A549 (cell line): ENCODE measurements at regions not wholly inside any gene's neighbourhood (a gene's known extent, or its start where the extent isn't known, plus 50 kb on each side); places are given as distances from the start of the nearest gene placed in this dataset.

ENCODE experiments used
- ATAC-seq, 2 experiments: fragments of 200-7000 bp in 1 of 2; fragments of >200 bp in 1 of 2; cut with Nextera tagmentation in 1 of 2; cut with Tn5 transposase in 1 of 2; 3 replicates each; pipeline versions ENCODE4 v1.8.0 to v1.9.1; 2018 to 2020; ENCODE audit warnings: mild to moderate bottlenecking in 1 of 2, moderate library complexity in 1 of 2
- CTCF ChIA-PET: fragments of 300-600 bp; sonication (Branson Sonifier 250); formaldehyde crosslinking; extraction: SDS; loops from one replicate; lab custom pipeline; 2021; ENCODE audit warnings: antibody characterized with exemption, inconsistent platforms; lab: Yijun Ruan, JAX
- POLR2A ChIA-PET: fragments of 350-600 bp; formaldehyde crosslinking; extraction: SDS; loops from one replicate; lab custom pipeline; 2021; ENCODE audit warnings: antibody characterized with exemption, inconsistent platforms; lab: Yijun Ruan, JAX
- DNase-seq, 2 experiments: peaks; one replicate each; pipeline versions ENCODE4 v3.0.0 to v3.0.0-alpha.2; 2011 to 2016; ENCODE audit warnings: low read depth in 1 of 2, low spot score in 1 of 2
- FAIRE-seq: peaks from 2 replicates; lab custom pipeline; 2011; peaks lifted over from hg19 to GRCh38; lab: Jason Lieb, UNC
- H3K27ac ChIP-seq, 2 experiments: fragments of >200 bp; sonication (Bioruptor Twin); formaldehyde crosslinking; 3 replicates each; pipeline ENCODE4 v1.5.1; 2016 to 2017
- H3K4me1 ChIP-seq: fragments of >200 bp; sonication (Bioruptor Twin); formaldehyde crosslinking; 3 replicates; pipeline ENCODE4 v1.6.1; 2016
- H3K4me2 ChIP-seq: fragments of >200 bp; sonication (Bioruptor Twin); formaldehyde crosslinking; 3 replicates; pipeline ENCODE4 v1.6.1; 2016
- H3K4me3 ChIP-seq: fragments of >200 bp; sonication (Bioruptor Twin); formaldehyde crosslinking; 3 replicates; pipeline ENCODE4 v1.5.1; 2016
- H3K9me3 ChIP-seq: fragments of >200 bp; sonication (Bioruptor Twin); formaldehyde crosslinking; 3 replicates; pipeline ENCODE4 v1.6.1; 2016
- ATOH8 ChIP-seq: fragments of 250-450 bp; sonication (Bioruptor Pico); IDR thresholded peaks from 2 replicates; pipeline ENCODE4 v1.5.0; 2020; ENCODE audit warnings: low read depth, mild to moderate bottlenecking, moderate library complexity
- CBX8 ChIP-seq: fragments of 200-600 bp; sonication (generic); IDR thresholded peaks from 2 replicates; pipeline ENCODE4 v1.6.1; 2016
- CEBPB ChIP-seq, 2 experiments: fragments of >200 bp in 1 of 2; sonication (Bioruptor Twin) in 1 of 2; formaldehyde crosslinking in 1 of 2; IDR thresholded peaks; 2 replicates each; pipeline ENCODE4 v1.6.1; 2012 to 2016
- CHD4 ChIP-seq: fragments of 200-600 bp; sonication (generic); IDR thresholded peaks from 2 replicates; pipeline ENCODE4 v1.6.1; 2016; ENCODE audit warnings: antibody characterized with exemption, mild to moderate bottlenecking, borderline replicate concordance
- EP300 ChIP-seq, 2 experiments: fragments of >200 bp; sonication (Bioruptor Twin); formaldehyde crosslinking; IDR thresholded peaks; 2 replicates in 1 of 2; 3 replicates in 1 of 2; pipeline ENCODE4 v1.6.1; 2016 to 2017
- FOSB ChIP-seq: fragments of 250-450 bp; sonication (Bioruptor Pico); IDR thresholded peaks from 2 replicates; pipeline ENCODE4 v1.5.0; 2020; ENCODE audit warnings: mild to moderate bottlenecking, moderate library complexity
- FOXS1 ChIP-seq: fragments of 250-450 bp; sonication (Bioruptor Pico); IDR thresholded peaks from 2 replicates; pipeline ENCODE4 v1.5.0; 2020; ENCODE audit warnings: mild to moderate bottlenecking, moderate library complexity
- HDAC2 ChIP-seq: fragments of 200-600 bp; sonication (generic); IDR thresholded peaks from 2 replicates; pipeline ENCODE4 v1.6.1; 2016
- JUN ChIP-seq, 2 experiments: fragments of >200 bp; sonication (Bioruptor Twin); formaldehyde crosslinking; IDR thresholded peaks; 2 replicates in 1 of 2; 3 replicates in 1 of 2; pipeline ENCODE4 v1.6.1; 2016 to 2017
- MYC ChIP-seq: IDR thresholded peaks from 2 replicates; pipeline ENCODE4 v1.6.1; 2012; ENCODE audit warnings: mild to moderate bottlenecking, inconsistent platforms, low read length, improper control_type of control experiment, borderline replicate concordance
- NFE2L2 ChIP-seq: fragments of 150-350 bp; conservative IDR thresholded peaks from 2 replicates; pipeline ENCODE4 v1.6.1; 2014; ENCODE audit warnings: low read length
- POLR2A ChIP-seq: IDR thresholded peaks from 2 replicates; pipeline ENCODE4 v1.6.1; 2012; ENCODE audit warnings: mild to moderate bottlenecking, low read length
- POLR2AphosphoS2 ChIP-seq: conservative IDR thresholded peaks from 2 replicates; pipeline ENCODE4 v1.6.1; 2012; ENCODE audit warnings: low read length, improper control_type of control experiment, inconsistent platforms
- RAD21 ChIP-seq, 2 experiments: fragments of >200 bp in 1 of 2; sonication (Bioruptor Twin) in 1 of 2; formaldehyde crosslinking in 1 of 2; IDR thresholded peaks in 1 of 2; conservative IDR thresholded peaks in 1 of 2; 2 replicates in 1 of 2; 3 replicates in 1 of 2; pipeline ENCODE4 v1.6.1; 2012 to 2018; ENCODE audit warnings: inconsistent platforms in 1 of 2
- RARB ChIP-seq: fragments of 250-450 bp; sonication (Bioruptor Pico); IDR thresholded peaks from 2 replicates; pipeline ENCODE4 v1.8.0; 2021; ENCODE audit warnings: mild to moderate bottlenecking, moderate library complexity
- RCOR1 ChIP-seq: fragments of 150-350 bp; IDR thresholded peaks from 2 replicates; pipeline ENCODE4 v1.6.1; 2014; ENCODE audit warnings: antibody characterized with exemption, low read length, low read depth
- RFX5 ChIP-seq: fragments of 450-650 bp; IDR thresholded peaks from 2 replicates; pipeline ENCODE4 v1.7.1; 2014; ENCODE audit warnings: antibody characterized with exemption, mild to moderate bottlenecking, moderate library complexity
- TP53 ChIP-seq: fragments of 250-450 bp; sonication (Bioruptor Pico); IDR thresholded peaks from 2 replicates; pipeline ENCODE4 v1.5.0; 2021; ENCODE audit warnings: mild to moderate bottlenecking, moderate library complexity
- ZFP36 ChIP-seq: fragments of 450-650 bp; IDR thresholded peaks from 2 replicates; pipeline ENCODE4 v1.6.1; 2014; ENCODE audit warnings: borderline replicate concordance; ENCODE audit not compliant: partially characterized antibody
- WGBS: methylation state at CpG from one replicate; pipeline ENCODE4 v1.1.6; 2017; ENCODE audit errors: missing lambda C conversion rate; 5-methylcytosine and 5-hydroxymethylcytosine counted together
- TF ChIP-seq, protein P1 (sequence below): fragments of 200-600 bp; sonication (generic); IDR thresholded peaks from 2 replicates; pipeline ENCODE4 v1.6.1; 2016; ENCODE audit warnings: antibody characterized with exemption, mild to moderate bottlenecking, moderate library complexity
- TF ChIP-seq, protein P2 (sequence below): IDR thresholded peaks from 2 replicates; pipeline ENCODE4 v1.6.1; 2012
- TF ChIP-seq, protein P3 (sequence below): fragments of >200 bp; sonication (Bioruptor Twin); formaldehyde crosslinking; IDR thresholded peaks from 3 replicates; pipeline ENCODE4 v1.5.1; 2016

DNA sequence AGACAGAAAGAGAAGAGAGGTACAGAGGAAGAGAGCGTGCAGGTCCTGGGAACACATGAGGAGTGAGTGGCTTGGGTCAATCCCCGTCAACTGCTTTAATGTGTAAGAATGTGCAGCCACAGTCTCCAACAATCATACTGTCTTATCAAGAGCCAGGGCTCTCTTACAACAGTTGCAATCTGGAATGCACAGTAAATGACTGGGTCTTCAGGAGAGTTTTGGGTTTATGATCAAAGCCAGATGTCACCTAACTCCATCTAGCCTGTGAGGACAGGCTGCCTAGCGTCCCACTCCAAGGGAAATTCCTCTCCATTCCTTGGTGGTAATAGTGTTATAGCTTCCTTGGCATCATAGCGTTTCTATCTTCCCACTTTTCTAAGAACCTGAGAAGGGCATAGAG lies 75.0 kb upstream of the TRIO start:
- TF ChIP-seq RCOR1 (no peak), POLR2A (no peak), CEBPB (IDR thresholded peaks at IDR 0.05) (no peak), RAD21 (conservative IDR thresholded peaks at IDR 0.05 in 1 of 2, IDR thresholded peaks at IDR 0.05 in 1 of 2) (no peak)
- H3K27ac ChIP-seq: no peak overlapping the region
- ChIA-PET POLR2A (no interaction called here), CTCF (interaction anchor here (0.7 kb wide), 1 partner anchor 114 kb away, joined by 3 read pairs; no protein-coding TSS in a partner anchor)
- ATAC-seq (no peak), FAIRE-seq (no peak), DNase-seq (no peak)
- H3K9me3 ChIP-seq: no peaks in the 10 kb centered on the region
- H3K4me2 ChIP-seq: no peak overlapping the region
- WGBS: 84% methylated on average over 4 of the region's 4 CpGs
- no peak overlapping the region for H3K4me3 ChIP-seq
- no peaks in the 10 kb centered on the region for H3K4me1 ChIP-seq

GRCh38 chr5:14066326-14066725 lies 76.8 kb upstream of the TRIO start:
- Histone ChIP-seq H3K27ac (no peak overlapping the region), H3K4me3 (no peak overlapping the region), H3K4me1 (no peaks in the 10 kb centered on the region), H3K9me3 (no peaks in the 10 kb centered on the region), H3K4me2 (no peak overlapping the region)
- ChIA-PET CTCF (interaction anchor here (1.1 to 1.5 kb wide), 2 partner anchors 11 to 204 kb away, joined by 5 read pairs; no protein-coding TSS in a partner anchor), POLR2A (no interaction called here)
- DNase-seq (no peak), FAIRE-seq (no peak), ATAC-seq (no peak)
- no peak for TF ChIP-seq MYC
- no peak for TF ChIP-seq CEBPB (IDR thresholded peaks at IDR 0.05)
- no peak for TF ChIP-seq FOSB (CRISPR knock-in tag)
- TF ChIP-seq ZFP36: no peak
- TF ChIP-seq CBX8: no peak
- TF ChIP-seq EP300 (IDR thresholded peaks at IDR 0.05): no peak
- TF ChIP-seq, protein P1, sequence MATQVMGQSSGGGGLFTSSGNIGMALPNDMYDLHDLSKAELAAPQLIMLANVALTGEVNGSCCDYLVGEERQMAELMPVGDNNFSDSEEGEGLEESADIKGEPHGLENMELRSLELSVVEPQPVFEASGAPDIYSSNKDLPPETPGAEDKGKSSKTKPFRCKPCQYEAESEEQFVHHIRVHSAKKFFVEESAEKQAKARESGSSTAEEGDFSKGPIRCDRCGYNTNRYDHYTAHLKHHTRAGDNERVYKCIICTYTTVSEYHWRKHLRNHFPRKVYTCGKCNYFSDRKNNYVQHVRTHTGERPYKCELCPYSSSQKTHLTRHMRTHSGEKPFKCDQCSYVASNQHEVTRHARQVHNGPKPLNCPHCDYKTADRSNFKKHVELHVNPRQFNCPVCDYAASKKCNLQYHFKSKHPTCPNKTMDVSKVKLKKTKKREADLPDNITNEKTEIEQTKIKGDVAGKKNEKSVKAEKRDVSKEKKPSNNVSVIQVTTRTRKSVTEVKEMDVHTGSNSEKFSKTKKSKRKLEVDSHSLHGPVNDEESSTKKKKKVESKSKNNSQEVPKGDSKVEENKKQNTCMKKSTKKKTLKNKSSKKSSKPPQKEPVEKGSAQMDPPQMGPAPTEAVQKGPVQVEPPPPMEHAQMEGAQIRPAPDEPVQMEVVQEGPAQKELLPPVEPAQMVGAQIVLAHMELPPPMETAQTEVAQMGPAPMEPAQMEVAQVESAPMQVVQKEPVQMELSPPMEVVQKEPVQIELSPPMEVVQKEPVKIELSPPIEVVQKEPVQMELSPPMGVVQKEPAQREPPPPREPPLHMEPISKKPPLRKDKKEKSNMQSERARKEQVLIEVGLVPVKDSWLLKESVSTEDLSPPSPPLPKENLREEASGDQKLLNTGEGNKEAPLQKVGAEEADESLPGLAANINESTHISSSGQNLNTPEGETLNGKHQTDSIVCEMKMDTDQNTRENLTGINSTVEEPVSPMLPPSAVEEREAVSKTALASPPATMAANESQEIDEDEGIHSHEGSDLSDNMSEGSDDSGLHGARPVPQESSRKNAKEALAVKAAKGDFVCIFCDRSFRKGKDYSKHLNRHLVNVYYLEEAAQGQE: no peak
- TF ChIP-seq TP53 (CRISPR knock-in tag): no peak
- no peak for TF ChIP-seq JUN (IDR thresholded peaks at IDR 0.05)
- TF ChIP-seq, protein P2, sequence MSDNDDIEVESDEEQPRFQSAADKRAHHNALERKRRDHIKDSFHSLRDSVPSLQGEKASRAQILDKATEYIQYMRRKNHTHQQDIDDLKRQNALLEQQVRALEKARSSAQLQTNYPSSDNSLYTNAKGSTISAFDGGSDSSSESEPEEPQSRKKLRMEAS: no peak
- no peak for TF ChIP-seq NFE2L2
- TF ChIP-seq HDAC2: no peak
- TF ChIP-seq, protein P3, sequence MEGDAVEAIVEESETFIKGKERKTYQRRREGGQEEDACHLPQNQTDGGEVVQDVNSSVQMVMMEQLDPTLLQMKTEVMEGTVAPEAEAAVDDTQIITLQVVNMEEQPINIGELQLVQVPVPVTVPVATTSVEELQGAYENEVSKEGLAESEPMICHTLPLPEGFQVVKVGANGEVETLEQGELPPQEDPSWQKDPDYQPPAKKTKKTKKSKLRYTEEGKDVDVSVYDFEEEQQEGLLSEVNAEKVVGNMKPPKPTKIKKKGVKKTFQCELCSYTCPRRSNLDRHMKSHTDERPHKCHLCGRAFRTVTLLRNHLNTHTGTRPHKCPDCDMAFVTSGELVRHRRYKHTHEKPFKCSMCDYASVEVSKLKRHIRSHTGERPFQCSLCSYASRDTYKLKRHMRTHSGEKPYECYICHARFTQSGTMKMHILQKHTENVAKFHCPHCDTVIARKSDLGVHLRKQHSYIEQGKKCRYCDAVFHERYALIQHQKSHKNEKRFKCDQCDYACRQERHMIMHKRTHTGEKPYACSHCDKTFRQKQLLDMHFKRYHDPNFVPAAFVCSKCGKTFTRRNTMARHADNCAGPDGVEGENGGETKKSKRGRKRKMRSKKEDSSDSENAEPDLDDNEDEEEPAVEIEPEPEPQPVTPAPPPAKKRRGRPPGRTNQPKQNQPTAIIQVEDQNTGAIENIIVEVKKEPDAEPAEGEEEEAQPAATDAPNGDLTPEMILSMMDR: no peak
- no peak for TF ChIP-seq FOXS1 (CRISPR knock-in tag)
- no peak for TF ChIP-seq CHD4
- no peak for TF ChIP-seq ATOH8
- no peak for TF ChIP-seq RFX5
- no peak for TF ChIP-seq RARB (CRISPR knock-in tag)
- no peak for TF ChIP-seq POLR2AphosphoS2
- TF ChIP-seq, all 56 proteins: peak for 0
